Neural progenitor cell (in vitro differentiated cells): ENCODE measurements at regions not wholly inside any gene's neighbourhood (a gene's known extent, or its start where the extent isn't known, plus 50 kb on each side); places are given as distances from the start of the nearest gene placed in this dataset.

Source experiments
- DNase-seq: peaks from one replicate; pipeline ENCODE4 v3.0.0-alpha.2; 2016; ENCODE audit warnings: low spot score
- H2AFZ ChIP-seq: fragments of 200-600 bp; sonication (generic); replicated peaks from 2 replicates; pipeline ENCODE4 v1.6.1; 2016; ENCODE audit warnings: antibody characterized with exemption
- H3F3A ChIP-seq: fragments of 200-600 bp; sonication (generic); 2 replicates; pipeline ENCODE4 v1.6.1; 2016; ENCODE audit warnings: antibody characterized with exemption, low read depth
- H3K27ac ChIP-seq: fragments of 200-600 bp; sonication (generic); 2 replicates; pipeline ENCODE4 v1.5.1; 2016; ENCODE audit warnings: mild to moderate bottlenecking
- H3K27me3 ChIP-seq: fragments of 200-600 bp; sonication (generic); 2 replicates; pipeline ENCODE4 v1.6.1; 2016; ENCODE audit warnings: mild to moderate bottlenecking, moderate library complexity
- H3K36me3 ChIP-seq: fragments of 200-600 bp; sonication (generic); 2 replicates; pipeline ENCODE4 v1.5.1; 2016
- H3K4me1 ChIP-seq: fragments of 200-600 bp; sonication (generic); 2 replicates; pipeline ENCODE4 v1.6.1; 2016; ENCODE audit warnings: mixed run types
- H3K4me2 ChIP-seq: fragments of 200-600 bp; sonication (generic); 2 replicates; pipeline ENCODE4 v1.6.1; 2016
- H3K4me3 ChIP-seq: fragments of 200-600 bp; sonication (generic); 2 replicates; pipeline ENCODE4 v1.5.1; 2016
- H3K79me2 ChIP-seq: fragments of 200-600 bp; sonication (generic); 2 replicates; pipeline ENCODE4 v1.6.1; 2016; ENCODE audit warnings: low read depth
- H3K9ac ChIP-seq: fragments of 200-600 bp; sonication (generic); 2 replicates; pipeline ENCODE4 v1.6.1; 2016
- H3K9me3 ChIP-seq: fragments of 200-600 bp; sonication (generic); 2 replicates; pipeline ENCODE4 v1.5.1; 2016; ENCODE audit warnings: low read depth
- H4K20me1 ChIP-seq: fragments of 200-600 bp; sonication (generic); 2 replicates; pipeline ENCODE4 v1.6.1; 2016; ENCODE audit warnings: low read depth
- H3K27ac Mint-ChIP-seq: 3 replicates; pipeline ENCODE4 v1.8.0; 2021; ENCODE audit warnings: mixed read lengths
- H3K27me3 Mint-ChIP-seq: 2 replicates; pipeline ENCODE4 v1.8.0; 2022; ENCODE audit warnings: low read depth, mild to moderate bottlenecking, inconsistent platforms, moderate library complexity, mixed read lengths; ENCODE audit not compliant: insufficient read depth
- H3K36me3 Mint-ChIP-seq: 3 replicates; pipeline ENCODE4 v1.8.0; 2021; ENCODE audit warnings: mixed read lengths
- H3K4me1 Mint-ChIP-seq: 3 replicates; pipeline ENCODE4 v1.8.0; 2021; ENCODE audit warnings: mixed read lengths
- H3K4me3 Mint-ChIP-seq: 3 replicates; pipeline ENCODE4 v1.8.0; 2021; ENCODE audit warnings: mild to moderate bottlenecking, moderate library complexity, mixed read lengths
- H3K9me3 Mint-ChIP-seq: 3 replicates; pipeline ENCODE4 v1.8.0; 2020; ENCODE audit warnings: mixed read lengths
- EZH2 ChIP-seq: fragments of 200-600 bp; sonication (generic); IDR thresholded peaks from 2 replicates; pipeline ENCODE4 v1.6.1; 2017; ENCODE audit warnings: antibody characterized with exemption, mild to moderate bottlenecking, moderate library complexity
- EZH2phosphoT487 ChIP-seq: fragments of 200-600 bp; sonication (generic); IDR thresholded peaks from 2 replicates; pipeline ENCODE4 v1.6.1; 2017; ENCODE audit warnings: antibody characterized with exemption
- TF ChIP-seq, protein P1 (sequence below): fragments of 200-600 bp; sonication (generic); IDR thresholded peaks from 2 replicates; pipeline ENCODE4 v1.5.1; 2017; ENCODE audit warnings: antibody characterized with exemption, mild to moderate bottlenecking

DNA sequence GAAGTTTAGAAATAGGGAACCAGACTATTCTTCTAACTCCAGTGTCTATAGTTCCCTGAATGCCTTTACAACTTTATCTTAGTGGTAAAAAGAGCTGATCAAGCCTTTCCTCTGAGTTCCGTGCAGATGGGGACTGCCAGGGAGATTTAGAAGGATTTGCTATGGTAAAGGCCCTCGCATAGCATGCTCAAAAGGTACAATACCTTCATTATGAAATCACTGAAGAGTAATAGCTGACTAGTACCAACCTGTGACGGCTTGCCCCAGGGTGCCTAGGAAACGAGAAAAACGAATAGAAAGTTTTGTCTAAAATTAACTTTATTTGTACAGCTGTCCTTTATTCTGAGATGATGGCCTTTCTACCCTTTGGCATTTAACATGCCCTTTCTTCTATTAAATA lies 150.1 kb upstream of the ARHGAP42 start:
- Mint-ChIP-seq H3K27me3 (no peaks in the 10 kb centered on the region), H3K4me1 (no peaks in the 10 kb centered on the region), H3K27ac (no peak overlapping the region), H3K9me3 (no peaks in the 10 kb centered on the region), H3K36me3 (no peaks in the 10 kb centered on the region), H3K4me3 (no peak overlapping the region)
- H4K20me1 ChIP-seq = no peaks in the 10 kb centered on the region
- no peaks in the 10 kb centered on the region for H3K4me1 ChIP-seq
- no peaks in the 10 kb centered on the region for H3F3A ChIP-seq
- H3K79me2 ChIP-seq = no peaks in the 10 kb centered on the region
- H3K9me3 ChIP-seq = no peaks in the 10 kb centered on the region
- no peaks in the 10 kb centered on the region for H3K36me3 ChIP-seq
- no peak overlapping the region for H3K9ac ChIP-seq
- H3K27ac ChIP-seq = no peak overlapping the region
- DNase-seq = no peak
- H3K4me2 ChIP-seq = no peak overlapping the region
- no peak overlapping the region for H2AFZ ChIP-seq
- H3K27me3 ChIP-seq = no peaks in the 10 kb centered on the region
- H3K4me3 ChIP-seq = no peak overlapping the region
- no peak for TF ChIP-seq EZH2phosphoT487
- TF ChIP-seq EZH2 = no peak
- TF ChIP-seq, protein P1, sequence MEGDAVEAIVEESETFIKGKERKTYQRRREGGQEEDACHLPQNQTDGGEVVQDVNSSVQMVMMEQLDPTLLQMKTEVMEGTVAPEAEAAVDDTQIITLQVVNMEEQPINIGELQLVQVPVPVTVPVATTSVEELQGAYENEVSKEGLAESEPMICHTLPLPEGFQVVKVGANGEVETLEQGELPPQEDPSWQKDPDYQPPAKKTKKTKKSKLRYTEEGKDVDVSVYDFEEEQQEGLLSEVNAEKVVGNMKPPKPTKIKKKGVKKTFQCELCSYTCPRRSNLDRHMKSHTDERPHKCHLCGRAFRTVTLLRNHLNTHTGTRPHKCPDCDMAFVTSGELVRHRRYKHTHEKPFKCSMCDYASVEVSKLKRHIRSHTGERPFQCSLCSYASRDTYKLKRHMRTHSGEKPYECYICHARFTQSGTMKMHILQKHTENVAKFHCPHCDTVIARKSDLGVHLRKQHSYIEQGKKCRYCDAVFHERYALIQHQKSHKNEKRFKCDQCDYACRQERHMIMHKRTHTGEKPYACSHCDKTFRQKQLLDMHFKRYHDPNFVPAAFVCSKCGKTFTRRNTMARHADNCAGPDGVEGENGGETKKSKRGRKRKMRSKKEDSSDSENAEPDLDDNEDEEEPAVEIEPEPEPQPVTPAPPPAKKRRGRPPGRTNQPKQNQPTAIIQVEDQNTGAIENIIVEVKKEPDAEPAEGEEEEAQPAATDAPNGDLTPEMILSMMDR = no peak

DNA sequence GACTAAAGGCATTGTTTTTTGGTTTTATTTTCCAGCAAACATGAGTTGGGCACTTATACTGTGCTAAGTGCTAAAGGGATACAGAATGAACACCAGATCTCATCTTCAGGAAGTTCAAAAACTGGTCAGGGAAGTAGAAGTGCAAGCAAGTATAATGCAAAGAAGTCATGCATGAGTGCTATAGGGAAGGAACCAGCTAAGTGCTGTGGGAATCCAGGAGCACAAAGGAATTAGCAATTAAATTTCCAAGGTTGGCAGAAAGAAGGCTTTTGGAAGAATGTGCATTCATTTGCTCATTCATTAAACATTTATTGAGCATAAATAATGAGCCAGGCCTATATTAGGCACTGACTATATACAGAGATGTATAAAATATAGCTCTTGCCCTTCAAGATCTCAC lies 143.7 kb upstream of the ARHGAP42 start:
- no peak overlapping the region for H3K4me3 Mint-ChIP-seq
- TF ChIP-seq EZH2phosphoT487 (no peak), EZH2 (no peak)
- TF ChIP-seq, protein P1 = no peak
- H3K4me1 Mint-ChIP-seq = peaks cover 6% of the 10 kb centered on the region
- no peaks in the 10 kb centered on the region for H3F3A ChIP-seq
- no peak overlapping the region for H3K27ac ChIP-seq
- no peaks in the 10 kb centered on the region for H3K9me3 Mint-ChIP-seq
- H3K4me1 ChIP-seq = no peaks in the 10 kb centered on the region
- no peak overlapping the region for H2AFZ ChIP-seq
- no peaks in the 10 kb centered on the region for H3K79me2 ChIP-seq
- H3K4me2 ChIP-seq = no peak overlapping the region
- H3K9ac ChIP-seq = no peak overlapping the region
- H3K36me3 ChIP-seq = no peaks in the 10 kb centered on the region
- H4K20me1 ChIP-seq = no peaks in the 10 kb centered on the region
- H3K27me3 Mint-ChIP-seq = no peaks in the 10 kb centered on the region
- no peaks in the 10 kb centered on the region for H3K36me3 Mint-ChIP-seq
- H3K27me3 ChIP-seq = no peaks in the 10 kb centered on the region
- no peaks in the 10 kb centered on the region for H3K9me3 ChIP-seq
- no peak overlapping the region for H3K4me3 ChIP-seq
- no peak overlapping the region for H3K27ac Mint-ChIP-seq
- DNase-seq = no peak

DNA sequence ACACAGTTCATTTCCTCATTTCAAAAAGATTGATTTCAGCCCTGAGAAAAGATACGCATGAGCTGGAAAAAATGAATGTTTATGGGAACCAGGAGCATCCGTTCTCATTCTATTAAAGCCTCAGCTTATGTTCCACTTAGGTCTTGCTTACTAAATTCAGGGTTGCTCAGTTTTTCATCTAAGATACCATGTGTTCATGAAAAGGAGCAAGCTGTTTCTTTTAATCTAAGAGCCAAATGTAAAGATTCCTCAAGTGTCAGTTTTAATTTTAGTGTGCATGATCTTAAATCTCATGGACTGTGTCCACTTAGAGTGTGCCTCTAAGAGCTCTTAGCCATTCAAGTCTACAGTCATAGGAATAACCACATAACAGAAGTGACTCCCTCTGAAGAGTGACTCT lies 141.5 kb upstream of the ARHGAP42 start:
- Histone ChIP-seq H2AFZ (no peak overlapping the region), H3K4me3 (no peak overlapping the region), H3K27me3 (no peaks in the 10 kb centered on the region), H3K4me2 (no peak overlapping the region), H3F3A (no peaks in the 10 kb centered on the region), H3K9me3 (no peaks in the 10 kb centered on the region), H3K9ac (no peak overlapping the region), H3K27ac (no peak overlapping the region), H3K36me3 (no peaks in the 10 kb centered on the region), H3K4me1 (no peaks in the 10 kb centered on the region), H3K79me2 (no peaks in the 10 kb centered on the region), H4K20me1 (no peaks in the 10 kb centered on the region)
- Mint-ChIP-seq H3K4me1 (peaks cover 6% of the 10 kb centered on the region), H3K4me3 (no peak overlapping the region), H3K9me3 (no peaks in the 10 kb centered on the region), H3K27ac (no peak overlapping the region), H3K36me3 (no peaks in the 10 kb centered on the region), H3K27me3 (no peaks in the 10 kb centered on the region)
- TF ChIP-seq EZH2phosphoT487 (no peak), EZH2 (no peak)
- TF ChIP-seq, protein P1 = no peak
- no peak for DNase-seq

DNA sequence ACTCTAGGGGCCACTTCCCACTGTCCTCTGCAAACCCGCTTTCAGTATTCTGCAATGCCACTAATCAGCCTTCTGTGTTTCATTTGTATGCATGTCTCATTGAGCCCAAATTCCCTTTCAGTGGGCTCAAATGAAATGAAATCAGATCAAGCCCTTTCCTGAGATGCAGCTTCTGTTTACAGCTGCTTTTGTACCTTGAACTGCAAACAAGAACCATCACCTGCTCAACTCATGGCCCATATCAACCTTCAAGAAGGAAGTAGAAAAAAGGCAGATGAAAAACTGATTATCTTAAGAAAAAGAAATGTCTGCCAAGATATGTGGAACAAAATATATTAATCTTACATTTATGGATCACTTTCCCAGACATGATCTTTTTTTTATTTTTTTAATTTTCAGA lies 141.1 kb upstream of the ARHGAP42 start:
- no peak overlapping the region for H3K4me2 ChIP-seq
- H3K27me3 Mint-ChIP-seq = no peaks in the 10 kb centered on the region

More for the DNA sequence above, 141.1 kb upstream of the ARHGAP42 start:
- H3K27me3 ChIP-seq = no peaks in the 10 kb centered on the region
- no peak overlapping the region for H2AFZ ChIP-seq
- Mint-ChIP-seq H3K4me1 (peaks cover 8% of the 10 kb centered on the region), H3K36me3 (no peaks in the 10 kb centered on the region), H3K27ac (no peak overlapping the region), H3K9me3 (no peaks in the 10 kb centered on the region), H3K4me3 (no peak overlapping the region)
- peak; percentile 5 for DNase-seq
- H3F3A ChIP-seq = no peaks in the 10 kb centered on the region
- H3K36me3 ChIP-seq = no peaks in the 10 kb centered on the region
- TF ChIP-seq, protein P1 = no peak
- TF ChIP-seq EZH2phosphoT487 (no peak), EZH2 (no peak)
- H3K9ac ChIP-seq = no peak overlapping the region
- no peaks in the 10 kb centered on the region for H3K9me3 ChIP-seq
- no peak overlapping the region for H3K27ac ChIP-seq
- no peaks in the 10 kb centered on the region for H4K20me1 ChIP-seq
- H3K4me3 ChIP-seq = no peak overlapping the region
- H3K4me1 ChIP-seq = no peaks in the 10 kb centered on the region
- no peaks in the 10 kb centered on the region for H3K79me2 ChIP-seq
